PC-3 (cell line): ENCODE measurements at regions not wholly inside any gene's neighbourhood (a gene's known extent, or its start where the extent isn't known, plus 50 kb on each side); places are given as distances from the start of the nearest gene placed in this dataset.
"Not testable (repeated sequence)": the region's sequence is repeated elsewhere in the genome, so short reads cannot be mapped to it uniquely, and the experiment has no call there.

Source experiments
- ATAC-seq: fragments of 200-7000 bp; cut with Tn5 transposase; 2 replicates; pipeline ENCODE4 v1.9.1; 2020; ENCODE audit warnings: mild to moderate bottlenecking, moderate library complexity
- BruUV-seq: library from RNA; stranded (reverse); fragments of 400-500 nt; replicated peaks from 2 replicates; lab custom pipeline; 2021; lab: Mats Ljungman, UMichigan
- CTCF ChIA-PET: fragments of 300-600 bp; sonication (Branson Sonifier 250); formaldehyde crosslinking; loops from one replicate; lab custom pipeline; 2022; ENCODE audit warnings: antibody characterized with exemption; lab: Charles Lee
- POLR2A ChIA-PET: fragments of 300-600 bp; sonication (Branson Sonifier 250); formaldehyde crosslinking; loops from one replicate; lab custom pipeline; 2022; ENCODE audit warnings: antibody characterized with exemption; ENCODE audit not compliant: unreplicated experiment; lab: Charles Lee
- DNase-seq: peaks from one replicate; pipeline ENCODE4 v3.0.0-alpha.2; 2015
- H2AFZ ChIP-seq: fragments of 300-600 bp; sonication (generic); 2 replicates; pipeline ENCODE4 v1.6.0; 2016; ENCODE audit warnings: antibody characterized with exemption, low read length
- H3F3A ChIP-seq: fragments of 300-600 bp; sonication (generic); one replicate; pipeline ENCODE4 v1.6.0; 2017; ENCODE audit warnings: antibody characterized with exemption, low read length, control low read depth, mild to moderate bottlenecking; ENCODE audit not compliant: unreplicated experiment
- H3K27ac ChIP-seq: fragments of 300-600 bp; sonication (generic); 2 replicates; pipeline ENCODE4 v1.5.1; 2016; ENCODE audit warnings: mild to moderate bottlenecking, low read length
- H3K27me3 ChIP-seq: fragments of 300-600 bp; sonication (generic); 2 replicates; pipeline ENCODE4 v1.6.1; 2016; ENCODE audit warnings: low read length, mixed read lengths
- H3K36me3 ChIP-seq: fragments of 300-600 bp; sonication (generic); 2 replicates; pipeline ENCODE4 v1.6.1; 2016; ENCODE audit warnings: low read depth, mixed run types, low read length, mixed read lengths
- H3K4me1 ChIP-seq: fragments of 300-600 bp; sonication (generic); 2 replicates; pipeline ENCODE4 v1.5.1; 2016; ENCODE audit warnings: low read length; ENCODE audit not compliant: insufficient read depth
- H3K4me2 ChIP-seq: fragments of 300-600 bp; sonication (generic); 2 replicates; pipeline ENCODE4 v1.6.0; 2016; ENCODE audit warnings: low read length
- H3K4me3 ChIP-seq: fragments of 300-600 bp; sonication (generic); 2 replicates; pipeline ENCODE4 v1.5.1; 2016; ENCODE audit warnings: mild to moderate bottlenecking, low read length, mixed read lengths
- H3K79me2 ChIP-seq: fragments of 300-600 bp; sonication (generic); 2 replicates; pipeline ENCODE4 v1.6.1; 2017; ENCODE audit warnings: low read length, mixed read lengths
- H3K9ac ChIP-seq: fragments of 300-600 bp; sonication (generic); 2 replicates; pipeline ENCODE4 v1.6.0; 2016; ENCODE audit warnings: mild to moderate bottlenecking, low read length
- H3K9me2 ChIP-seq: fragments of 300-600 bp; sonication (generic); replicated peaks from 2 replicates; pipeline ENCODE4 v1.6.1; 2016; ENCODE audit warnings: mixed run types, low read length, mixed read lengths
- H3K9me3 ChIP-seq: fragments of 300-600 bp; sonication (generic); 2 replicates; pipeline ENCODE4 v1.6.1; 2016; ENCODE audit warnings: low read length, mixed read lengths
- H4K20me1 ChIP-seq: fragments of 300-600 bp; sonication (generic); 2 replicates; pipeline ENCODE4 v1.6.1; 2016; ENCODE audit warnings: low read length, mixed read lengths
- EZH2 ChIP-seq: fragments of 300-600 bp; sonication (generic); IDR thresholded peaks from one replicate; pipeline ENCODE4 v1.6.1; 2017; ENCODE audit warnings: antibody characterized with exemption, mild to moderate bottlenecking, low read length; ENCODE audit not compliant: unreplicated experiment
- EZH2phosphoT487 ChIP-seq: fragments of 300-600 bp; sonication (generic); IDR thresholded peaks from 2 replicates; pipeline ENCODE4 v1.6.1; 2018; ENCODE audit warnings: mild to moderate bottlenecking, antibody characterized with exemption, low read length, borderline replicate concordance
- intact Hi-C: fragments of 100-400 bp; cut with micrococcal nuclease; formaldehyde crosslinking; loops from 2 replicates; pipeline ENCODE4 v1.9.0; 2023
- TF ChIP-seq, protein P1 (sequence below): fragments of 300-600 bp; sonication (generic); conservative IDR thresholded peaks from 2 replicates; pipeline ENCODE4 v1.5.1; 2017; ENCODE audit warnings: antibody characterized with exemption, low read depth, mild to moderate bottlenecking, low read length

DNA sequence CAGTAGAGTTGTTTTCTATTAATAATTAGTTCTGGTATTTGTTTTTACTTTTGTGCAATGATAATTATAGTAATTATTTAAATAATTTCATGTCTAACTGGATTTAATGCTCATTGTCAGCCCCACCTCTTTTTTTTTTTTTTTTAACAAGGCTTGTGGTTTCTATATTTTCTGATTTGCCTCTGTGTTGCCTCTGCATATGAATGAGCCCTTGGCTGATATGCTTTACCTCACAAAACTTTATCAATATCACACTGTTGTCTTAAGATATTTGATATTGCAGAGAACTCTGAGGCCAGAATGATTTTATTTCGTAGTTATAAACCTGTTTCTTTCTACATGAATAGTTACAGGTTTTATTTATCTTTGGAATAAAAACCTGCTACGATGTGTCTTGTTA, 116.2 kb upstream of the ATP2B1 start:
- no TSS peak for BruUV-seq
- peak overlapping the region; percentile 10; the same call in 1 of the 2 replicates for H3K4me3 ChIP-seq
- peak overlapping the region; percentile 38 for H3K27ac ChIP-seq
- H3F3A ChIP-seq, result no peaks in the 10 kb centered on the region
- H3K4me1 ChIP-seq, result peaks cover 23% of the 10 kb centered on the region
- H2AFZ ChIP-seq, result no peak overlapping the region
- H3K79me2 ChIP-seq, result no peaks in the 10 kb centered on the region
- H3K4me2 ChIP-seq, result peak overlapping the region; percentile 69
- TF ChIP-seq EZH2phosphoT487, result no peak
- TF ChIP-seq, protein P1, sequence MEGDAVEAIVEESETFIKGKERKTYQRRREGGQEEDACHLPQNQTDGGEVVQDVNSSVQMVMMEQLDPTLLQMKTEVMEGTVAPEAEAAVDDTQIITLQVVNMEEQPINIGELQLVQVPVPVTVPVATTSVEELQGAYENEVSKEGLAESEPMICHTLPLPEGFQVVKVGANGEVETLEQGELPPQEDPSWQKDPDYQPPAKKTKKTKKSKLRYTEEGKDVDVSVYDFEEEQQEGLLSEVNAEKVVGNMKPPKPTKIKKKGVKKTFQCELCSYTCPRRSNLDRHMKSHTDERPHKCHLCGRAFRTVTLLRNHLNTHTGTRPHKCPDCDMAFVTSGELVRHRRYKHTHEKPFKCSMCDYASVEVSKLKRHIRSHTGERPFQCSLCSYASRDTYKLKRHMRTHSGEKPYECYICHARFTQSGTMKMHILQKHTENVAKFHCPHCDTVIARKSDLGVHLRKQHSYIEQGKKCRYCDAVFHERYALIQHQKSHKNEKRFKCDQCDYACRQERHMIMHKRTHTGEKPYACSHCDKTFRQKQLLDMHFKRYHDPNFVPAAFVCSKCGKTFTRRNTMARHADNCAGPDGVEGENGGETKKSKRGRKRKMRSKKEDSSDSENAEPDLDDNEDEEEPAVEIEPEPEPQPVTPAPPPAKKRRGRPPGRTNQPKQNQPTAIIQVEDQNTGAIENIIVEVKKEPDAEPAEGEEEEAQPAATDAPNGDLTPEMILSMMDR, result no peak
- no peak for TF ChIP-seq EZH2
- ChIA-PET CTCF (no interaction called here), POLR2A (no interaction called here)
- no peaks in the 10 kb centered on the region for H3K27me3 ChIP-seq
- H3K9me2 ChIP-seq, result no peaks in the 10 kb centered on the region
- intact Hi-C loops, result loop anchor here (1.0 to 2.0 kb wide), 3 partner anchors 8 to 124 kb away; no protein-coding TSS in a partner anchor
- H3K36me3 ChIP-seq, result no peaks in the 10 kb centered on the region
- ATAC-seq (no peak), DNase-seq (no peak)
- no peaks in the 10 kb centered on the region for H4K20me1 ChIP-seq
- no peaks in the 10 kb centered on the region for H3K9me3 ChIP-seq
- peak overlapping the region; percentile 30 for H3K9ac ChIP-seq

DNA sequence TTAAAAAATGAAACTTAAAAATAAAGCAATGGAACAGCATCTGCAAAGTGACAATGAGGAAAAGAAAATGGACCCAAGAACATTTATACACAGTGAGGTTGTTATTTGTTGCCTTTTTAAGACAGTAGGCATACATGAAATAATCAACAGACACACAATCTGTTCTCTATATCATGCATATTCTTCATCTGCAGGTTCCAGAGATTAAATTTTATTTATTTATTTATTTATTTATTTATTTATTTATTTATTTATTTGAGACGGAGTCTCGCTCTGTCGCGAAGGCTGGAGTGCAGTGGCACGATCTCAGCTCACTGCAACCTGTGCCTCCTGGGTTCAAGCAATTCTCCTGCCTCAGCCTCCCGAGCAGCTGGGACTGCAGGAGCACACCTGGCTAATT, 114.4 kb upstream of the ATP2B1 start:
- POLR2A ChIA-PET, H2AFZ ChIP-seq, DNase-seq, H3K9ac ChIP-seq, H3K4me2 ChIP-seq, H3K79me2 ChIP-seq, H3K4me3 ChIP-seq, BruUV-seq, H3K27ac ChIP-seq, H4K20me1 ChIP-seq, H3K27me3 ChIP-seq, CTCF ChIA-PET, ATAC-seq, H3K9me3 ChIP-seq, H3F3A ChIP-seq, intact Hi-C loops, H3K36me3 ChIP-seq, H3K9me2 ChIP-seq: not testable (repeated sequence)
- H3K4me1 ChIP-seq, result peaks cover 28% of the 10 kb centered on the region

DNA sequence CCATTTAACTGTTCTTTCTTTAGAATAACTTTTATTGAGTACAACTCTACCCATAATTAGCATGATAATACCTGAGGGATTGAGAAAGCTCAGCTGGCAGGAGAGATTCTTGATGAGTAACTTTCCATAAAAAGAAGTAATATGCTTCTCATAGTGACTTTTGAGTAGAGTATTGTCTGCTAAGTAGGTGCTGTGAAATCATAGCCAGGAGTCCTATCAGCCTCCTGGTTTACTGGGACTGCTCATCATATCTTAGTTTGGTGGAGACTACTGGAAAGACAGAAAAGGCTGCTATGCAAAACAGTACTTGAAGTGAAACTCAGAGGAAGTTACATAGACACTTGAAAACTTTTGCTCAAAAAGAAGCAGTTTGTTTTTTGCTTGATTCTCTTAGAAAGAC, 113.3 kb upstream of the ATP2B1 start:
- Histone ChIP-seq H4K20me1 (no peaks in the 10 kb centered on the region), H3K4me3 (no peak overlapping the region), H3K79me2 (no peaks in the 10 kb centered on the region), H3F3A (peaks cover 6% of the 10 kb centered on the region), H3K27me3 (no peaks in the 10 kb centered on the region), H3K9me2 (no peaks in the 10 kb centered on the region), H3K4me1 (peaks cover 38% of the 10 kb centered on the region), H3K27ac (no peak overlapping the region), H3K9me3 (no peaks in the 10 kb centered on the region), H2AFZ (no peak overlapping the region), H3K4me2 (no peak overlapping the region), H3K36me3 (no peaks in the 10 kb centered on the region), H3K9ac (no peak overlapping the region)
- ChIA-PET POLR2A (no interaction called here), CTCF (no interaction called here)
- TF ChIP-seq, protein P1, result no peak
- TF ChIP-seq EZH2 (no peak), EZH2phosphoT487 (no peak)
- intact Hi-C loops, result no loop called here
- DNase-seq (peak; percentile 15), ATAC-seq (peak; percentile 31; the same call in 1 of the 2 replicates)
- no TSS peak for BruUV-seq
